ENCODE measurements at regions not wholly inside any gene's neighbourhood (a gene's known extent, or its start where the extent isn't known, plus 50 kb on each side); places are given as distances from the start of the nearest gene placed in this dataset.
"Not testable (repeated sequence)": the region's sequence is repeated elsewhere in the genome, so short reads cannot be mapped to it uniquely, and the experiment has no call there.

- Histone ChIP-seq H3K9me3 (ENCODE audit: control insufficient read depth in 3 of 3, low read length in 3 of 3) (no peaks in the 10 kb centered on the region), H3K27ac (ENCODE audit: low read depth, low read length) (no peak overlapping the region), H3K4me1 (ENCODE audit: control insufficient read depth in 3 of 3, insufficient read depth in 3 of 3, low read length in 3 of 3) (no peaks in the 10 kb centered on the region), H3K9ac (ENCODE audit: low read depth in 1 of 3, low read length in 3 of 3) (no peak overlapping the region), H3K27me3 (ENCODE audit: control insufficient read depth in 3 of 3, insufficient read depth in 3 of 3, low read length in 3 of 3) (no peaks in the 10 kb centered on the region), H3K36me3 (ENCODE audit: control insufficient read depth in 3 of 3, insufficient read depth in 3 of 3, low read length in 3 of 3) (no peaks in the 10 kb centered on the region), H3K4me3 (ENCODE audit: low read length in 3 of 3) (no peak overlapping the region)
These were observed 633.7 kb downstream of the MECOM start for GRCh38 chr3:169029674-169030285.

DNA sequence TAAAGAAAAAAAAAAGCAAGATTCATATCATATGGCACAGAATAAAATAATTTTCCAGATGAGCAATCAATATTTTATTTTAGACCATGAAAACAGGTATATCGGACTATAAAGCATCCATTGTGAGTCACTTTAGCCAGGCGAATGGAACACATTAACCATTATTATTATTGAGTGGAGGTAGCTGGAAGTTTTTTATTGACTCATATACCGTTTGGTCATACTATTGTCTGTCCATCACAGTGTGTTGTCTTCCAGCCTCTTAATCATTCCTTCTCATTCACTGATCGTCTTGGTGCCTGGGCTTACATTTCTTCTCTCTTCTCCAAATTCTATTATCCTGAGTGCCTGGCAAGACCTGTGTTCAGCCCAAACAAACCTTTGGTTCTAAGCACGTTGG, 634.8 kb downstream of the MECOM start:
- Histone ChIP-seq H3K9me3 (ENCODE audit: control insufficient read depth in 3 of 3, low read length in 3 of 3) (no peaks in the 10 kb centered on the region), H3K36me3 (ENCODE audit: control insufficient read depth in 3 of 3, insufficient read depth in 3 of 3, low read length in 3 of 3) (no peaks in the 10 kb centered on the region), H3K4me1 (ENCODE audit: control insufficient read depth in 3 of 3, insufficient read depth in 3 of 3, low read length in 3 of 3) (no peaks in the 10 kb centered on the region), H3K27ac (ENCODE audit: low read depth, low read length) (no peak overlapping the region), H3K4me3 (ENCODE audit: low read length in 3 of 3) (no peak overlapping the region), H3K9ac (ENCODE audit: low read depth in 1 of 3, low read length in 3 of 3) (no peak overlapping the region), H3K27me3 (ENCODE audit: control insufficient read depth in 3 of 3, insufficient read depth in 3 of 3, low read length in 3 of 3) (no peaks in the 10 kb centered on the region)

- Histone ChIP-seq H3K4me3 (ENCODE audit: low read length in 3 of 3) (no peak overlapping the region), H3K27me3 (ENCODE audit: control insufficient read depth in 3 of 3, insufficient read depth in 3 of 3, low read length in 3 of 3) (no peaks in the 10 kb centered on the region), H3K36me3 (ENCODE audit: control insufficient read depth in 3 of 3, insufficient read depth in 3 of 3, low read length in 3 of 3) (no peaks in the 10 kb centered on the region), H3K4me1 (ENCODE audit: control insufficient read depth in 3 of 3, insufficient read depth in 3 of 3, low read length in 3 of 3) (no peaks in the 10 kb centered on the region), H3K27ac (ENCODE audit: low read depth, low read length) (no peak overlapping the region), H3K9ac (ENCODE audit: low read depth in 1 of 3, low read length in 3 of 3) (no peak overlapping the region), H3K9me3 (ENCODE audit: control insufficient read depth in 3 of 3, low read length in 3 of 3) (no peaks in the 10 kb centered on the region)
These were observed 636.8 kb downstream of the MECOM start for GRCh38 chr3:169026543-169027182.

- Histone ChIP-seq H3K9ac (ENCODE audit: low read depth in 1 of 3, low read length in 3 of 3) (no peak overlapping the region), H3K4me3 (ENCODE audit: low read length in 3 of 3) (no peak overlapping the region), H3K27me3 (ENCODE audit: control insufficient read depth in 3 of 3, insufficient read depth in 3 of 3, low read length in 3 of 3) (no peaks in the 10 kb centered on the region), H3K9me3 (ENCODE audit: control insufficient read depth in 3 of 3, low read length in 3 of 3) (no peaks in the 10 kb centered on the region), H3K36me3 (ENCODE audit: control insufficient read depth in 3 of 3, insufficient read depth in 3 of 3, low read length in 3 of 3) (no peaks in the 10 kb centered on the region), H3K27ac (ENCODE audit: low read depth, low read length) (no peak overlapping the region), H3K4me1 (ENCODE audit: control insufficient read depth in 3 of 3, insufficient read depth in 3 of 3, low read length in 3 of 3) (no peaks in the 10 kb centered on the region)
These were observed 641.1 kb downstream of the MECOM start for GRCh38 chr3:169022457-169022856.

GRCh38 chr3:169020371-169020770, 643.1 kb downstream of the MECOM start:
- H3K4me3 ChIP-seq (ENCODE audit: low read length in 3 of 3) = no peak overlapping the region
- H3K27ac ChIP-seq (ENCODE audit: low read depth, low read length) = no peak overlapping the region
- no peaks in the 10 kb centered on the region for H3K9me3 ChIP-seq (ENCODE audit: control insufficient read depth in 3 of 3, low read length in 3 of 3)
- H3K9ac ChIP-seq (ENCODE audit: low read depth in 1 of 3, low read length in 3 of 3) = no peak overlapping the region
- H3K36me3 ChIP-seq (ENCODE audit: control insufficient read depth in 3 of 3, insufficient read depth in 3 of 3, low read length in 3 of 3) = no peaks in the 10 kb centered on the region
- no peaks in the 10 kb centered on the region for H3K4me1 ChIP-seq (ENCODE audit: control insufficient read depth in 3 of 3, insufficient read depth in 3 of 3, low read length in 3 of 3)
- H3K27me3 ChIP-seq (ENCODE audit: control insufficient read depth in 3 of 3, insufficient read depth in 3 of 3, low read length in 3 of 3) = no peaks in the 10 kb centered on the region

- no peak overlapping the region for H3K27ac ChIP-seq (ENCODE audit: low read depth, low read length)
- no peak overlapping the region for H3K9ac ChIP-seq (ENCODE audit: low read depth in 1 of 3, low read length in 3 of 3)
- H3K4me1 ChIP-seq (ENCODE audit: control insufficient read depth in 3 of 3, insufficient read depth in 3 of 3, low read length in 3 of 3) = no peaks in the 10 kb centered on the region
- no peaks in the 10 kb centered on the region for H3K27me3 ChIP-seq (ENCODE audit: control insufficient read depth in 3 of 3, insufficient read depth in 3 of 3, low read length in 3 of 3)
- H3K9me3 ChIP-seq (ENCODE audit: control insufficient read depth in 3 of 3, low read length in 3 of 3) = no peaks in the 10 kb centered on the region
- H3K4me3 ChIP-seq (ENCODE audit: low read length in 3 of 3) = no peak overlapping the region
- H3K36me3 ChIP-seq (ENCODE audit: control insufficient read depth in 3 of 3, insufficient read depth in 3 of 3, low read length in 3 of 3) = no peaks in the 10 kb centered on the region
These were observed 654.1 kb downstream of the MECOM start for GRCh38 chr3:169009453-169009852.

- Histone ChIP-seq H3K27me3 (ENCODE audit: control insufficient read depth in 3 of 3, insufficient read depth in 3 of 3, low read length in 3 of 3) (no peaks in the 10 kb centered on the region), H3K9ac (ENCODE audit: low read depth in 1 of 3, low read length in 3 of 3) (no peak overlapping the region), H3K9me3 (ENCODE audit: control insufficient read depth in 3 of 3, low read length in 3 of 3) (no peaks in the 10 kb centered on the region), H3K4me1 (ENCODE audit: control insufficient read depth in 3 of 3, insufficient read depth in 3 of 3, low read length in 3 of 3) (no peaks in the 10 kb centered on the region), H3K36me3 (ENCODE audit: control insufficient read depth in 3 of 3, insufficient read depth in 3 of 3, low read length in 3 of 3) (no peaks in the 10 kb centered on the region), H3K4me3 (ENCODE audit: low read length in 3 of 3) (no peak overlapping the region), H3K27ac (ENCODE audit: low read depth, low read length) (no peak overlapping the region)
These were observed 654.6 kb downstream of the MECOM start for GRCh38 chr3:169008776-169009358.

GRCh38 chr3:169007145-169007544, 656.4 kb downstream of the MECOM start:
- no peaks in the 10 kb centered on the region for H3K4me1 ChIP-seq (ENCODE audit: control insufficient read depth in 3 of 3, insufficient read depth in 3 of 3, low read length in 3 of 3)
- H3K27ac ChIP-seq (ENCODE audit: low read depth, low read length) = no peak overlapping the region
- no peaks in the 10 kb centered on the region for H3K27me3 ChIP-seq (ENCODE audit: control insufficient read depth in 3 of 3, insufficient read depth in 3 of 3, low read length in 3 of 3)
- H3K36me3 ChIP-seq (ENCODE audit: control insufficient read depth in 3 of 3, insufficient read depth in 3 of 3, low read length in 3 of 3) = no peaks in the 10 kb centered on the region
- no peak overlapping the region for H3K9ac ChIP-seq (ENCODE audit: low read depth in 1 of 3, low read length in 3 of 3)
- H3K9me3 ChIP-seq (ENCODE audit: control insufficient read depth in 3 of 3, low read length in 3 of 3) = no peaks in the 10 kb centered on the region
- H3K4me3 ChIP-seq (ENCODE audit: low read length in 3 of 3) = no peak overlapping the region

- H3K4me3 ChIP-seq (ENCODE audit: low read length in 3 of 3); H3K9me3 ChIP-seq (ENCODE audit: control insufficient read depth in 3 of 3, low read length in 3 of 3); H3K9ac ChIP-seq (ENCODE audit: low read depth in 1 of 3, low read length in 3 of 3); H3K4me1 ChIP-seq (ENCODE audit: control insufficient read depth in 3 of 3, insufficient read depth in 3 of 3, low read length in 3 of 3); H3K27me3 ChIP-seq (ENCODE audit: control insufficient read depth in 3 of 3, insufficient read depth in 3 of 3, low read length in 3 of 3); H3K27ac ChIP-seq (ENCODE audit: low read depth, low read length); H3K36me3 ChIP-seq (ENCODE audit: control insufficient read depth in 3 of 3, insufficient read depth in 3 of 3, low read length in 3 of 3): not testable (repeated sequence)
These were observed 657.1 kb downstream of the MECOM start for GRCh38 chr3:169006398-169006797.

DNA sequence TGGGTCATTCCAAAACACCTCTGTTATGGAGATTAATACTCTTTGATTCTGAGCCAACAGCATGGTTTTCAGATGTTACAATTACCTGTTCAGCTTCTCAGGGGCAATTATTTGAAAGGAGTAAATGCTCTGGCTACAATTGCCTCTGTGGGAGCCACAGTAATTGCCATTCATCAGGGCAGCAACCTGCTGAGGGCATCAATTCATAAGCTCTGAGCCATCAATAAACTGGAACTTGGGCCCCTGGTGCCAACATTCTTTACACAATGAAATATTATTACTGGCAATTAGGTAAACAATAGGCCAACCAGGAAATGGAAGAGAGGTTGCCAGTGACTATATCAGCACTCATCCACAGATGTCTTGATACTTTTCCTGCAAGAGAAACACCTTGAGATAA, 660.8 kb downstream of the MECOM start:
- Histone ChIP-seq H3K36me3 (ENCODE audit: control insufficient read depth in 3 of 3, insufficient read depth in 3 of 3, low read length in 3 of 3) (no peaks in the 10 kb centered on the region), H3K4me1 (ENCODE audit: control insufficient read depth in 3 of 3, insufficient read depth in 3 of 3, low read length in 3 of 3) (no peaks in the 10 kb centered on the region), H3K9me3 (ENCODE audit: control insufficient read depth in 3 of 3, low read length in 3 of 3) (no peaks in the 10 kb centered on the region), H3K9ac (ENCODE audit: low read depth in 1 of 3, low read length in 3 of 3) (no peak overlapping the region), H3K27me3 (ENCODE audit: control insufficient read depth in 3 of 3, insufficient read depth in 3 of 3, low read length in 3 of 3) (no peaks in the 10 kb centered on the region), H3K4me3 (ENCODE audit: low read length in 3 of 3) (no peak overlapping the region), H3K27ac (ENCODE audit: low read depth, low read length) (no peak overlapping the region)
